GM12878 (cell line): ENCODE measurements at regions not wholly inside any gene's neighbourhood (a gene's known extent, or its start where the extent isn't known, plus 50 kb on each side); places are given as distances from the start of the nearest gene placed in this dataset.

Source experiments
- ATAC-seq: fragments of 200-7000 bp; cut with Tn5 transposase; 3 replicates; pipeline ENCODE4 v1.9.1; 2020; ENCODE audit warnings: mild to moderate bottlenecking, moderate library complexity
- BruUV-seq: library from RNA; stranded (reverse); fragments of 400-500 nt; replicated peaks from 2 replicates; lab custom pipeline; 2021; lab: Mats Ljungman, UMichigan
- CTCF ChIA-PET: fragments of 300-600 bp; sonication (Branson Sonifier 250); formaldehyde crosslinking; extraction: SDS; loops from one replicate; lab custom pipeline; 2021; ENCODE audit warnings: inconsistent platforms; lab: Yijun Ruan, JAX
- POLR2A ChIA-PET: fragments of 350-600 bp; formaldehyde crosslinking; extraction: SDS; loops from one replicate; lab custom pipeline; 2021; ENCODE audit warnings: inconsistent platforms; lab: Charles Lee
- RAD21 ChIA-PET: fragments of 300-600 bp; sonication (Branson Sonifier 250); formaldehyde crosslinking; loops from one replicate; lab custom pipeline; 2023; ENCODE audit warnings: antibody characterized with exemption; ENCODE audit not compliant: unreplicated experiment; lab: Charles Lee
- SMC1A ChIA-PET: fragments of 300-600 bp; sonication (Branson Sonifier 250); formaldehyde crosslinking; loops from one replicate; lab custom pipeline; 2023; ENCODE audit not compliant: unreplicated experiment, uncharacterized antibody; lab: Charles Lee
- DNase-seq: peaks from one replicate; pipeline ENCODE4 v3.0.0-alpha.2; 2011; ENCODE audit warnings: low read depth, low spot score
- FAIRE-seq: peaks from 3 replicates; lab custom pipeline; 2011; peaks lifted over from hg19 to GRCh38; lab: Jason Lieb, UNC
- H2AFZ ChIP-seq: 2 replicates; pipeline ENCODE4 v1.6.0; 2011; ENCODE audit warnings: low read depth, low read length, control low read depth; ENCODE audit not compliant: control insufficient read depth
- H3K27ac ChIP-seq: 2 replicates; pipeline ENCODE4 v1.5.1; 2011; ENCODE audit warnings: control low read depth; ENCODE audit not compliant: control insufficient read depth, insufficient read depth
- H3K27me3 ChIP-seq, 2 experiments: replicated peaks in 1 of 2; 2 replicates each; pipeline versions ENCODE4 v1.6.0 to v1.6.1; 2011; ENCODE audit warnings: low read length in 1 of 2; ENCODE audit not compliant: control insufficient read depth in 2 of 2, insufficient read depth in 2 of 2
- H3K36me3 ChIP-seq, 2 experiments: 2 replicates each; pipeline ENCODE4 v1.5.1; 2011; ENCODE audit warnings: low read length in 1 of 2; ENCODE audit not compliant: control insufficient read depth in 2 of 2, insufficient read depth in 2 of 2
- H3K4me1 ChIP-seq: 2 replicates; pipeline ENCODE4 v1.6.1; 2011; ENCODE audit warnings: mild to moderate bottlenecking, low read length, moderate library complexity, mixed read lengths; ENCODE audit not compliant: control insufficient read depth, insufficient read depth
- H3K4me2 ChIP-seq: 2 replicates; pipeline ENCODE4 v1.6.0; 2011; ENCODE audit warnings: control low read depth; ENCODE audit not compliant: control insufficient read depth, insufficient read depth
- H3K4me3 ChIP-seq: fragments of 200-600 bp; sonication (generic); 2 replicates; pipeline ENCODE4 v1.5.1; 2016
- H3K79me2 ChIP-seq: 2 replicates; pipeline ENCODE4 v1.6.0; 2011; ENCODE audit warnings: low read length; ENCODE audit not compliant: control insufficient read depth, insufficient read depth
- H3K9ac ChIP-seq: 2 replicates; pipeline ENCODE4 v1.8.0; 2011; ENCODE audit warnings: low read length, control low read depth, mixed read lengths; ENCODE audit not compliant: control insufficient read depth, insufficient read depth
- H3K9me3 ChIP-seq: replicated peaks from 3 replicates; pipeline ENCODE4 v1.5.1; 2011; ENCODE audit warnings: mild to moderate bottlenecking, low read length; ENCODE audit not compliant: control insufficient read depth, insufficient read depth
- H4K20me1 ChIP-seq: 2 replicates; pipeline ENCODE4 v1.6.0; 2011; ENCODE audit not compliant: control insufficient read depth, insufficient read depth
- BCL3 ChIP-seq: IDR thresholded peaks from 2 replicates; pipeline ENCODE4 v1.6.1; 2011; ENCODE audit warnings: borderline replicate concordance, low read depth, mild to moderate bottlenecking, moderate library complexity, low read length; ENCODE audit not compliant: insufficient read depth, poor library complexity, severe bottlenecking
- BCLAF1 ChIP-seq: fragments of 450-650 bp; IDR thresholded peaks from 2 replicates; pipeline ENCODE4 v1.6.1; 2017; ENCODE audit warnings: antibody characterized with exemption, mild to moderate bottlenecking, moderate library complexity
- BHLHE40 ChIP-seq, 2 experiments: fragments of 450-650 bp in 1 of 2; IDR thresholded peaks; 2 replicates each; pipeline ENCODE4 v1.6.1; 2011 to 2017; ENCODE audit warnings: low read depth in 2 of 2, borderline replicate concordance in 1 of 2, improper control_type of control experiment in 1 of 2, low read length in 1 of 2, mild to moderate bottlenecking in 1 of 2
- CREB1 ChIP-seq: IDR thresholded peaks from 2 replicates; pipeline ENCODE4 v1.6.1; 2012; ENCODE audit warnings: low read depth, mild to moderate bottlenecking, inconsistent platforms
- EGR1 ChIP-seq, 2 experiments: IDR thresholded peaks; 1 replicate in 1 of 2; 2 replicates in 1 of 2; pipeline ENCODE4 v1.6.1; 2011 to 2012; ENCODE audit warnings: low read depth in 2 of 2, low read length in 2 of 2, borderline replicate concordance in 1 of 2, mild to moderate bottlenecking in 1 of 2, moderate library complexity in 1 of 2
- ETV6 ChIP-seq, 2 experiments: fragments of 450-650 bp in 1 of 2; IDR thresholded peaks in 1 of 2; conservative IDR thresholded peaks in 1 of 2; 2 replicates each; pipeline ENCODE4 v1.6.1; 2014; ENCODE audit warnings: antibody characterized with exemption in 1 of 2, borderline replicate concordance in 1 of 2, low read depth in 1 of 2, mild to moderate bottlenecking in 1 of 2, moderate library complexity in 1 of 2
- IKZF1 ChIP-seq: fragments of 450-650 bp; conservative IDR thresholded peaks from 2 replicates; pipeline ENCODE4 v1.6.1; 2017; ENCODE audit warnings: antibody characterized with exemption, mild to moderate bottlenecking
- MYC ChIP-seq: IDR thresholded peaks from 2 replicates; pipeline ENCODE4 v1.6.1; 2011; ENCODE audit warnings: mild to moderate bottlenecking, low read length, moderate library complexity, inconsistent platforms; ENCODE audit not compliant: insufficient read depth, insufficient replicate concordance, insufficient read length, severe bottlenecking
- POLR2AphosphoS2 ChIP-seq: IDR thresholded peaks from 2 replicates; pipeline ENCODE4 v1.6.1; 2011; ENCODE audit warnings: low read depth, mild to moderate bottlenecking, low read length, improper control_type of control experiment, moderate library complexity
- RELA ChIP-seq: fragments of 450-650 bp; IDR thresholded peaks from 2 replicates; pipeline ENCODE4 v1.8.0; 2014; ENCODE audit warnings: borderline replicate concordance; ENCODE audit not compliant: partially characterized antibody
- RUNX3 ChIP-seq: IDR thresholded peaks from 2 replicates; pipeline ENCODE4 v1.6.1; 2012; ENCODE audit warnings: low read length, inconsistent platforms
- SPI1 ChIP-seq: IDR thresholded peaks from 2 replicates; pipeline ENCODE4 v1.6.1; 2011; ENCODE audit warnings: low read depth, mild to moderate bottlenecking, low read length, moderate library complexity, borderline replicate concordance; ENCODE audit not compliant: insufficient read depth
- TARDBP ChIP-seq: IDR thresholded peaks from 2 replicates; pipeline ENCODE4 v1.6.1; 2016; ENCODE audit warnings: borderline replicate concordance
- ZNF24 ChIP-seq: fragments of 450-650 bp; IDR thresholded peaks from 2 replicates; pipeline ENCODE4 v1.6.1; 2017; ENCODE audit warnings: antibody characterized with exemption, mild to moderate bottlenecking
- WGBS: methylation state at CpG from one replicate; pipeline ENCODE4 v1.1.6; 2016; ENCODE audit warnings: low lambda C conversion rate; ENCODE audit not compliant: insufficient replicate concordance, insufficient coverage; ENCODE audit errors: missing lambda C conversion rate; 5-methylcytosine and 5-hydroxymethylcytosine counted together
- in situ Hi-C: fragments of 300-500 bp; cut with MboI; formaldehyde crosslinking; loops from 9 replicates; pipeline ENCODE4 v1.14.3; 2018; ENCODE audit warnings: mixed read lengths
- intact Hi-C: fragments of 100-400 bp; cut with micrococcal nuclease; formaldehyde crosslinking; loops from one replicate; pipeline ENCODE4 v1.14.2; 2022; ENCODE audit not compliant: unreplicated experiment
- TF ChIP-seq, protein P1 (sequence below): IDR thresholded peaks from 2 replicates; pipeline ENCODE4 v1.6.1; 2011; ENCODE audit warnings: low read depth, low read length, improper control_type of control experiment, borderline replicate concordance

- POLR2A ChIA-PET, result no interaction called here
- SMC1A ChIA-PET, result no interaction called here
- Histone ChIP-seq H3K9me3 (peaks cover 2% of the 10 kb centered on the region; the same call in 1 of the 3 replicates), H3K4me3 (no peak overlapping the region), H2AFZ (no peak overlapping the region), H3K27ac (no peak overlapping the region), H3K79me2 (no peaks in the 10 kb centered on the region), H3K9ac (no peak overlapping the region), H4K20me1 (no peaks in the 10 kb centered on the region), H3K36me3 (no peaks in the 10 kb centered on the region), H3K27me3 (no peaks in the 10 kb centered on the region), H3K4me2 (no peak overlapping the region), H3K4me1 (peaks cover 16% of the 10 kb centered on the region)
- CTCF ChIA-PET, result interaction anchor here (1.0 to 8.2 kb wide), 2 partner anchors 24 to 37 kb away, joined by 3 to 89 read pairs; no protein-coding TSS in a partner anchor
- RAD21 ChIA-PET, result interaction anchor here (1.4 kb wide), 1 partner anchor 10 kb away, joined by 4 read pairs; no protein-coding TSS in a partner anchor
- in situ Hi-C loops, result no loop called here
- DNase-seq (no peak), FAIRE-seq (no peak), ATAC-seq (no peak)
- 31% methylated on average over 10 of the region's 10 CpGs for WGBS
- intact Hi-C loops, result loop anchor here (5.0 to 10.0 kb wide), 2 partner anchors 37 to 631 kb away; no protein-coding TSS in a partner anchor
- TF ChIP-seq BHLHE40 (IDR thresholded peaks at IDR 0.05; ENCODE audit: borderline replicate concordance in 1 of 2, low read depth in 2 of 2, low read length in 1 of 2) (no peak), MYC (no peak), ZNF24 (no peak), POLR2AphosphoS2 (no peak), RUNX3 (no peak), TARDBP (no peak), CREB1 (no peak), RELA (no peak), BCLAF1 (no peak), EGR1 (IDR thresholded peaks at IDR 0.05; ENCODE audit: borderline replicate concordance in 1 of 2, low read depth in 2 of 2, low read length in 2 of 2) (peak in 1 of 2 experiments; percentile 19; a peak in 1 of 3 replicates), BCL3 (no peak), ETV6 (conservative IDR thresholded peaks at IDR 0.05 in 1 of 2, IDR thresholded peaks at IDR 0.05 in 1 of 2; ENCODE audit: borderline replicate concordance in 1 of 2, low read depth in 1 of 2) (peak in 1 of 2 experiments; percentile 64; a peak in 1 of 4 replicates), SPI1 (no peak), IKZF1 (no peak)
- TF ChIP-seq, protein P1, sequence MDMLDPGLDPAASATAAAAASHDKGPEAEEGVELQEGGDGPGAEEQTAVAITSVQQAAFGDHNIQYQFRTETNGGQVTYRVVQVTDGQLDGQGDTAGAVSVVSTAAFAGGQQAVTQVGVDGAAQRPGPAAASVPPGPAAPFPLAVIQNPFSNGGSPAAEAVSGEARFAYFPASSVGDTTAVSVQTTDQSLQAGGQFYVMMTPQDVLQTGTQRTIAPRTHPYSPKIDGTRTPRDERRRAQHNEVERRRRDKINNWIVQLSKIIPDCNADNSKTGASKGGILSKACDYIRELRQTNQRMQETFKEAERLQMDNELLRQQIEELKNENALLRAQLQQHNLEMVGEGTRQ, result no peak
- no TSS peak for BruUV-seq
Measured at GRCh38 chr20:19823971-19824370, 65.9 kb downstream of the RIN2 start.
